MM.1S (cell line): ENCODE measurements at regions not wholly inside any gene's neighbourhood (a gene's known extent, or its start where the extent isn't known, plus 50 kb on each side); places are given as distances from the start of the nearest gene placed in this dataset.

Experiments
- DNase-seq: peaks from one replicate; pipeline ENCODE4 v3.0.0-alpha.2; 2015
- H2AFZ ChIP-seq: fragments of 300-600 bp; sonication (generic); 2 replicates; pipeline ENCODE4 v1.6.0; 2016; ENCODE audit warnings: antibody characterized with exemption, low read length
- H3F3A ChIP-seq: fragments of 300-600 bp; sonication (generic); 2 replicates; pipeline ENCODE4 v1.6.1; 2016; ENCODE audit warnings: mild to moderate bottlenecking, antibody characterized with exemption, low read length, moderate library complexity, mixed read lengths; ENCODE audit not compliant: insufficient read depth
- H3K27ac ChIP-seq: fragments of 300-600 bp; sonication (generic); 2 replicates; pipeline ENCODE4 v1.5.1; 2016; ENCODE audit warnings: mild to moderate bottlenecking, low read length
- H3K27me3 ChIP-seq: fragments of 300-600 bp; sonication (generic); replicated peaks from 2 replicates; pipeline ENCODE4 v1.6.0; 2016; ENCODE audit warnings: low read length; ENCODE audit not compliant: insufficient read depth
- H3K36me3 ChIP-seq: fragments of 300-600 bp; sonication (generic); replicated peaks from 2 replicates; pipeline ENCODE4 v1.6.1; 2016; ENCODE audit warnings: mild to moderate bottlenecking, low read length, mixed read lengths; ENCODE audit not compliant: insufficient read depth
- H3K4me1 ChIP-seq: fragments of 300-600 bp; sonication (generic); 2 replicates; pipeline ENCODE4 v1.6.1; 2016; ENCODE audit warnings: low read length, mixed read lengths
- H3K4me2 ChIP-seq: fragments of 300-600 bp; sonication (generic); 2 replicates; pipeline ENCODE4 v1.6.0; 2016; ENCODE audit warnings: low read depth, low read length
- H3K4me3 ChIP-seq: fragments of 300-600 bp; sonication (generic); 2 replicates; pipeline ENCODE4 v1.5.1; 2016; ENCODE audit warnings: low read length, mixed read lengths
- H3K79me2 ChIP-seq: fragments of 300-600 bp; sonication (generic); 2 replicates; pipeline ENCODE4 v1.6.1; 2016; ENCODE audit warnings: mixed run types, low read length, mixed read lengths
- H3K9ac ChIP-seq: fragments of 300-600 bp; sonication (generic); 2 replicates; pipeline ENCODE4 v1.6.1; 2016; ENCODE audit warnings: low read length, mixed read lengths
- H3K9me2 ChIP-seq: fragments of 300-600 bp; sonication (generic); replicated peaks from 2 replicates; pipeline ENCODE4 v1.6.1; 2016; ENCODE audit warnings: mild to moderate bottlenecking, low read length, mixed read lengths; ENCODE audit not compliant: insufficient read depth
- H3K9me3 ChIP-seq: fragments of 300-600 bp; sonication (generic); replicated peaks from 2 replicates; pipeline ENCODE4 v1.6.1; 2016; ENCODE audit warnings: mild to moderate bottlenecking, low read length, mixed read lengths; ENCODE audit not compliant: insufficient read depth
- H4K20me1 ChIP-seq: fragments of 300-600 bp; sonication (generic); 2 replicates; pipeline ENCODE4 v1.6.1; 2016; ENCODE audit warnings: mild to moderate bottlenecking, low read length, moderate library complexity, mixed read lengths; ENCODE audit not compliant: insufficient read depth
- EZH2 ChIP-seq: fragments of 300-600 bp; sonication (generic); optimal IDR thresholded peaks from 2 replicates; pipeline ENCODE3; 2017; ENCODE audit warnings: low read depth, mild to moderate bottlenecking, antibody characterized with exemption, low read length, mixed read lengths
- EZH2phosphoT487 ChIP-seq: fragments of 300-600 bp; sonication (generic); IDR thresholded peaks from 2 replicates; pipeline ENCODE4 v1.6.1; 2018; ENCODE audit warnings: antibody characterized with exemption, low read length
- TF ChIP-seq, protein P1 (sequence below): fragments of 300-600 bp; sonication (generic); IDR thresholded peaks from 2 replicates; pipeline ENCODE4 v1.5.1; 2016; ENCODE audit warnings: antibody characterized with exemption, low read length, mixed read lengths

DNA sequence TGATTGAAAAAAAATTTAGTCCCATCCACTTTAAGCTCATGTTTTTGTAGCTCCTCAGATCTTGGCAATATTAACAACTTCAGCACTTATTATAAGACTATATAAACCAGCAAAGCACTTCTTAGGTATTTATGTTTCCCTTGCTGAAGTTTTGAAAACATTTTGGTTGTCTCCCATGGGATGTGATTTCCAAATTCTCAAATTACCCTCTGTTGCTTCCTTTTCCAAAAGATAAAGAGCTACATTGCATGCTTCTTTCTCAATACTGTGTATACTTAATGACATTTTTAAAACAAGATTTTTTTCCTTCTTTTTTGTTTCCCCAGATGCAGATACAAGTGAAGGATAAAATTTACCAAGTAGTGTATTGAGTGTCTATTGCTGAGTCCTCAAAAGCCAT lies 567.1 kb downstream of the CSNK1G3 start:
- H2AFZ ChIP-seq, result no peak overlapping the region
- no peak overlapping the region for H3K4me3 ChIP-seq
- no peaks in the 10 kb centered on the region for H3F3A ChIP-seq
- no peaks in the 10 kb centered on the region for H3K36me3 ChIP-seq
- no peak for DNase-seq
- H3K9ac ChIP-seq, result no peak overlapping the region
- TF ChIP-seq EZH2phosphoT487 (no peak), EZH2 (no peak)
- TF ChIP-seq, protein P1, sequence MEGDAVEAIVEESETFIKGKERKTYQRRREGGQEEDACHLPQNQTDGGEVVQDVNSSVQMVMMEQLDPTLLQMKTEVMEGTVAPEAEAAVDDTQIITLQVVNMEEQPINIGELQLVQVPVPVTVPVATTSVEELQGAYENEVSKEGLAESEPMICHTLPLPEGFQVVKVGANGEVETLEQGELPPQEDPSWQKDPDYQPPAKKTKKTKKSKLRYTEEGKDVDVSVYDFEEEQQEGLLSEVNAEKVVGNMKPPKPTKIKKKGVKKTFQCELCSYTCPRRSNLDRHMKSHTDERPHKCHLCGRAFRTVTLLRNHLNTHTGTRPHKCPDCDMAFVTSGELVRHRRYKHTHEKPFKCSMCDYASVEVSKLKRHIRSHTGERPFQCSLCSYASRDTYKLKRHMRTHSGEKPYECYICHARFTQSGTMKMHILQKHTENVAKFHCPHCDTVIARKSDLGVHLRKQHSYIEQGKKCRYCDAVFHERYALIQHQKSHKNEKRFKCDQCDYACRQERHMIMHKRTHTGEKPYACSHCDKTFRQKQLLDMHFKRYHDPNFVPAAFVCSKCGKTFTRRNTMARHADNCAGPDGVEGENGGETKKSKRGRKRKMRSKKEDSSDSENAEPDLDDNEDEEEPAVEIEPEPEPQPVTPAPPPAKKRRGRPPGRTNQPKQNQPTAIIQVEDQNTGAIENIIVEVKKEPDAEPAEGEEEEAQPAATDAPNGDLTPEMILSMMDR, result no peak
- no peak overlapping the region for H3K4me2 ChIP-seq
- no peak overlapping the region for H3K27ac ChIP-seq
- H3K9me2 ChIP-seq, result no peaks in the 10 kb centered on the region
- no peaks in the 10 kb centered on the region for H3K27me3 ChIP-seq
- H4K20me1 ChIP-seq, result no peaks in the 10 kb centered on the region
- no peaks in the 10 kb centered on the region for H3K79me2 ChIP-seq
- H3K4me1 ChIP-seq, result no peaks in the 10 kb centered on the region
- H3K9me3 ChIP-seq, result no peaks in the 10 kb centered on the region

DNA sequence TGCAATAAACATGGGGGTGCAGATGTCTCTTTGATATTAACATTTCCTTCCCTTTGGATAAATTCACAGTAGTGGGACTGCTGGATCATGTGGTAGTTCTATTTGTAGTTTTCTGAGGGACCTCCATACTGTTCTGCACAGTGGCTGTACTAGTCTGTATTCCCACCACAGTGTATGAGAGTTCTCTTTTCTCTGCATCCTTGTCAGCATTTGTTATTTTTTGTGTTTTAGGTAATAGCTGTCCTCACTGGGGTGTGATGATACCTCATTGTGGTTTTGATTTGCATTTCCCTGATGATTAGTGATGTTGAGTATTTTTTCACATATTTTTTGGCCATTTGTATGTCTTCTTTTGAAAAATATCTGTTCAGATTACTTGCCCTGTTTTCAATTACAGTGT lies 562.5 kb downstream of the CSNK1G3 start:
- H3K27ac ChIP-seq, result no peak overlapping the region
- no peaks in the 10 kb centered on the region for H4K20me1 ChIP-seq
- H2AFZ ChIP-seq, result no peak overlapping the region
- DNase-seq, result no peak
- H3K27me3 ChIP-seq, result no peaks in the 10 kb centered on the region
- no peaks in the 10 kb centered on the region for H3F3A ChIP-seq
- H3K9ac ChIP-seq, result no peak overlapping the region
- H3K9me3 ChIP-seq, result no peaks in the 10 kb centered on the region
- no peaks in the 10 kb centered on the region for H3K36me3 ChIP-seq
- H3K79me2 ChIP-seq, result no peaks in the 10 kb centered on the region
- H3K4me2 ChIP-seq, result no peak overlapping the region
- no peak overlapping the region for H3K4me3 ChIP-seq
- no peaks in the 10 kb centered on the region for H3K9me2 ChIP-seq
- no peaks in the 10 kb centered on the region for H3K4me1 ChIP-seq
- TF ChIP-seq EZH2phosphoT487 (no peak), EZH2 (no peak)
- TF ChIP-seq, protein P1, result no peak

- Histone ChIP-seq H2AFZ (no peak overlapping the region), H3K27me3 (no peaks in the 10 kb centered on the region), H3K9me2 (no peaks in the 10 kb centered on the region), H4K20me1 (no peaks in the 10 kb centered on the region), H3K4me2 (no peak overlapping the region), H3F3A (no peaks in the 10 kb centered on the region), H3K27ac (no peak overlapping the region), H3K4me3 (no peak overlapping the region), H3K4me1 (no peaks in the 10 kb centered on the region), H3K9me3 (no peaks in the 10 kb centered on the region), H3K36me3 (no peaks in the 10 kb centered on the region), H3K9ac (no peak overlapping the region), H3K79me2 (no peaks in the 10 kb centered on the region)
- TF ChIP-seq EZH2phosphoT487, result no peak
- TF ChIP-seq, protein P1, result no peak
- no peak for DNase-seq
These were observed 560.6 kb downstream of the CSNK1G3 start for GRCh38 chr5:124072570-124072969.
